ENCODE measurements at regions not wholly inside any gene's neighbourhood (a gene's known extent, or its start where the extent isn't known, plus 50 kb on each side); places are given as distances from the start of the nearest gene placed in this dataset.
A peak's percentile ranks its signal among the peaks of the same experiment; 100 is the strongest.

DNA sequence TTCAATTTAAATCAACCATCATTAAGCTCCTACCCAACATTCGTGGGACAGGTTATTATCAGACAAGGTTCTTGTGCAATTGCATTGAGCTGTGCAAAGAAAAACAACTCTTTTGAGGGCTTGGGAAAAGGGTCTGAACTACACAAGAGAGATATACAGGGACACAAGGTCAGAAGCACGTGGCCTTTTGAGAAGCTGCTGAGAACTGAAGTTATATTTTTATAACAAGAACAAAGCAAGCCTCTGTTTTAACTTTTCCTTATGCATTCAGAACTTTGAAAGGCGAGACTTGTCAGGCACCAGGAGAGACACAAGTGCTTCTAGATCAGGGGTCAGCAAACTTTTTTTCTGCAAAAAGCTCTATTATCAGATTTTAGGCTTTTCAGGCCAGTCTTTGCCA lies 274.8 kb upstream of the VCX start:
- Mint-ChIP-seq H3K4me3 (no peak overlapping the region), H3K4me1 (no peaks in the 10 kb centered on the region), H3K36me3 (no peaks in the 10 kb centered on the region), H3K27me3 (no peaks in the 10 kb centered on the region), H3K27ac (no peak overlapping the region), H3K9me3 (peaks cover 0 to 3% (median 0%) of the 10 kb centered on the region in 9 donors)
- ATAC-seq (no peak), DNase-seq (no peak)
- POLR2A ChIA-PET, result no interaction called here

DNA sequence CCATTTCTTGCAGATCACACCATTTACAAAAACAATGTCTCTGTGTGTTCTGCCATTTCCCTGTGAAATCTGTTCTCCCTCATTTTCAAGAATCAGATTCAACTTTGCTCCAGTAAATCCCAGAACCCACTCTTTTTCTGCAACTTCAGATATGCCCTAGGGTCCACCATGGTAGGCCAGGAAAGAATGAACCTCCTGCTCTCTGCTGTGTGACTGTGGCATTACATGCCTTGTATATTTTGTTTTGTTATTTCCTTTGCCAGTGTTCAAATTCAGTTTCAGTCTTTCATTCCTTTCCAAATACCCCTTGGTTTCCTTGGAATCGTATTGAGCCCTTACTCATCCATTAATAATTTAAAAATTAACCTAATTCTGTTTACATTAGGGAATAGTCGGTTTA lies 290.2 kb upstream of the VCX start:
- H3K27me3 Mint-ChIP-seq, result no peaks in the 10 kb centered on the region

DNA sequence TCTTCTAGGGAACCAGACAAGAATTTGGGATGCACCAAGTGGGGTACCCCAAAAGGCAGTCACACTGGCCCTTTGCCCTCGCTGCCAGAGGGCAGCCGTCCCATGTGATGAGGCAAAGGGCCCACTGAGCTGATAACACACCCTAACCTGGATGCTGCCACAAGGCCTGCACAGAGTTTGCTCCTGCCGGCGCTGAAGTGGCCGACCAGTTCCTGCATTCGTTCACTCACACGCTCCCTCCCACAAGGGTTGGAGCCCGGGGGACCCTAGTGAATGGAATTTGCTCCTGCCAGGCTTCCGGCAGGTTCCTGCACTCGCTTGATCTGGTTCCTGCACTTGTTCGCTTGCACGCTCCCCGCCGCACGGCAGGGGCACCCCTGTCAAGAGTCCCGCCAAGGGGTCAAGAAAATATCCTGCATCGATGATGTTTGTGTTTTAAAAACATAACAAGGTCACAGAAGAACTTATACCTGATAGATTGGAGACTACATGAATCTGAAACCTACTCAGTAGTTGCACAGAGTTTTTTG lies 296.4 kb upstream of the VCX start:
- H3K27me3 Mint-ChIP-seq, result no peaks in the 10 kb centered on the region
- ATAC-seq, result no peak

More for the DNA sequence above, 290.2 kb upstream of the VCX start:
- POLR2A ChIA-PET, result no interaction called here
- no peak overlapping the region for H3K4me3 Mint-ChIP-seq
- DNase-seq (no peak), ATAC-seq (no peak)
- H3K4me1 Mint-ChIP-seq, result no peaks in the 10 kb centered on the region
- peaks cover 0 to 5% (median 0%) of the 10 kb centered on the region in 3 donors for H3K36me3 Mint-ChIP-seq
- no peak overlapping the region for H3K27ac Mint-ChIP-seq
- peaks cover 0 to 19% (median 2%) of the 10 kb centered on the region in 9 donors for H3K9me3 Mint-ChIP-seq

DNA sequence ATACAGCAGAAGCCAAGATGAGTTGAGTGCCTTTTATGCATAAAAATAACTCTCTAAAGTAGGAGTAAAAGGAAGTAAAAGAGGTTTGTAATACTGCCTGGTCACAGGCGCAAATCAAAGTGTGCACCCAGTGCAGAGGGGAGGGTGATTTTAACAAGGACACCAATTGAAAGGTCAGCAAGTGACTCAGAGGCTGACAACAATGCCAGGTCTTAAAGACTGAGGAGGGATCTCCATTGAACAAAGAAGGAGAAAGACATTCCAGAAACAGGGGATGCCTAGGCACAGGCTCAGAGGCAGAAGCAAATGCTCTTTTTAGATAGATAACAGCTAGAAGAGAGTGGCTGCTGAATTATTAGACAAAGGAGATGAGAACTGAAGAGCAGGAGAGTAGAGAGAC lies 297.4 kb upstream of the VCX start:
- Mint-ChIP-seq H3K27me3 (no peaks in the 10 kb centered on the region), H3K36me3 (peaks cover 0 to 4% (median 0%) of the 10 kb centered on the region in 3 donors), H3K4me1 (no peaks in the 10 kb centered on the region), H3K9me3 (peaks cover 0 to 23% (median 4%) of the 10 kb centered on the region in 9 donors), H3K27ac (no peak overlapping the region), H3K4me3 (no peak overlapping the region)
- no peak for DNase-seq
- POLR2A ChIA-PET, result no interaction called here
- no peak for ATAC-seq

More for the DNA sequence above, 296.4 kb upstream of the VCX start:
- POLR2A ChIA-PET, result no interaction called here
- peaks cover 0 to 4% (median 0%) of the 10 kb centered on the region in 3 donors for H3K36me3 Mint-ChIP-seq
- no peaks in the 10 kb centered on the region for H3K4me1 Mint-ChIP-seq
- no peak for DNase-seq
- no peak overlapping the region for H3K27ac Mint-ChIP-seq
- peaks cover 0 to 16% (median 3%) of the 10 kb centered on the region in 9 donors for H3K9me3 Mint-ChIP-seq
- no peak overlapping the region for H3K4me3 Mint-ChIP-seq

DNA sequence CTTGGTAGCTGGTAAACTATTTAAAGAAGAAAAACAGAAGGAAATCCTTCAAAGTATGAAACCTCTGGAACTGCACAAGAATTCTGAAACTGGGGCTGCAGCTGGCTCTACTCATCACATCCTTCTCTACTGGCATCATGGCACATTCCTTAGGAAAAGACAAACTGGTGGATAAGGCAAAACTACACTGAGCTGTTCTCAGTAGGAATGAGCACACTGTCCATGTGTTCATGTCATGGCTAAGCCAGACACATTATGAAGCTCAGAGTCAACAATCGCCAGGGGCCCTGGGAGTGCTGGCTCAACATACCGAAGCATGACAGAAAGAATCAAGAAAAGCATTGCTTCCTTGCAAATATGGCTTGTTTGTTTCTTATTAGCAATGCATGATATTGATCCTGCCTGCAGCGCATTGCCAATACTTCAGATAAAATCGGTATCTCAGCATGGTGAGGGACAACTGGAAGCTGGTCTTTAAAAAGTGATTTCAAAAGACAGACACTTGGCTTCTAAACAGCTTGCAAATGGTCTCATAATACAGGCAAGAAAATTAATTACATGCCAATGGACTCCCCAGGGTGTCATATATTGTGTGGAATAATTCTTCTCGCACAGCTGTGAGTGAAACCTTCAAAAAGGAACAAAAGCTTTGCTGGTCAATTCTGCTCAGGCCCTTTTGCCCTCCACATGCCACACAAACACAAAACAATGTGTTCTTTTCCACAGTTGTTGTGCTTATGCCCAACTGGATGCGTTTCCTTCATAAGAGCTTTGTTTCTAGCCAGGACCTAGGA lies 300.2 kb upstream of the VCX start:
- ATAC-seq (no peak), DNase-seq (no peak)
- Mint-ChIP-seq H3K27ac (no peak overlapping the region), H3K36me3 (peaks cover 0 to 10% (median 0%) of the 10 kb centered on the region in 3 donors), H3K4me1 (no peaks in the 10 kb centered on the region), H3K9me3 (peaks cover 0 to 36% (median 10%) of the 10 kb centered on the region in 9 donors), H3K27me3 (no peaks in the 10 kb centered on the region), H3K4me3 (no peak overlapping the region)
- POLR2A ChIA-PET, result no interaction called here

DNA sequence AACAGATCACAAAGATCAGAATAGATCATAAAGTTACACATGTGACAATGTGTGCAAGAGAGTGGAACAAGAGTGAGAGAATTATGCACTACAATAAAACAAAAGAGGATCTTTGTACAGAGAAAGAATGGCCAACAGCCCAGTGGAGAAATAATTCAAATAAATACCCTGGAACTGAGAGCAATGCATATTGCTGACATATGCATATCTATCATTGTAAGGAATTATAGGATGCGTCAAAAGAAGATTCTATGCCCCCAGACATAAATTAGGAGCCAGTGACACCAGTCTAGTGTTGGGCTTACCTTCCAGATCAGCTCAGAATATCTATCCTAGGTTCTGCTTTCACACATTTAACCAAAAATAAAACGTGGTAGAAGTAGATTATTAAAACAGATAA lies 320.1 kb upstream of the VCX start:
- no peak overlapping the region for H3K4me3 Mint-ChIP-seq
- ATAC-seq (no peak), DNase-seq (no peak)
- no peaks in the 10 kb centered on the region for H3K4me1 Mint-ChIP-seq
- peaks cover 0 to 22% (median 0%) of the 10 kb centered on the region in 3 donors for H3K36me3 Mint-ChIP-seq
- no peak overlapping the region for H3K27ac Mint-ChIP-seq
- H3K9me3 Mint-ChIP-seq, result peaks cover 0 to 31% (median 5%) of the 10 kb centered on the region in 9 donors
- H3K27me3 Mint-ChIP-seq, result no peaks in the 10 kb centered on the region
- POLR2A ChIA-PET, result no interaction called here

DNA sequence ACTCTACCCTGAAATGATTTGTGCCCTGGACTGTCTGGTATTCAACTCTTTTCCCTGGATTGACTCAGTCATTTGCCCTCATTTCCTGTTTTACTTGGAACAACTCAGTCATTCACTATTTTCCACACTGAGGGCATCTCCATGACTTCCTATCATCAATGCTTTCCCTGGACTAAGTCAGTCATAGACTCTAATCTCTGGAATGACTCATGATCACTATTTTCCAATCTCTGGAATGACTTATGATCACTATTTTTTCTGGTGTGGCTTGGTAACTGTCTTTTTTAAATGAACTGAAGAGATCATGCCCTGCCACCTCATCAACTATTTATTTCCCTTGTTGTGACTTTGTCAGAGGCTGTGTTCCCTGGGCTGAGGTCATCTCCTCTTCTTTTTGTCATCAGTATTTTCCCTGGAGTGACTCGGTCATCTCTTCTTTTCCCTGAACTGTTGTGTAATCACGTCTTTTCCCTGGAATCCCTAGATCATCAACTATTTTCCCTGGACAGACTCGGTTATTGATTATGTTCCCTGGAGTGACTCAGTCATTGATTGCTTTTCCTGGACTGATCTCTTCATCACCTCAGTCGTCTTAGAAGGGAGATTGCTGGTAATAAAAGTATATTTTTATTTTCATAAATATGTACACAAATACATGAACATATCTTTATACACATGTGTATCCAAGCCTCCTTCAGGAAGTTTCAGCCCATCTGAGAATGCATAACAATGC lies 327.1 kb upstream of the VCX start:
- Mint-ChIP-seq H3K36me3 (peaks cover 0 to 2% (median 0%) of the 10 kb centered on the region in 3 donors), H3K4me1 (no peaks in the 10 kb centered on the region), H3K27me3 (no peaks in the 10 kb centered on the region), H3K9me3 (peaks cover 0 to 11% (median 1%) of the 10 kb centered on the region in 9 donors), H3K4me3 (no peak overlapping the region), H3K27ac (peak overlapping the region in 1 of 10 donors; percentile 2)
- POLR2A ChIA-PET, result no interaction called here
- no peak for DNase-seq
- no peak for ATAC-seq

DNA sequence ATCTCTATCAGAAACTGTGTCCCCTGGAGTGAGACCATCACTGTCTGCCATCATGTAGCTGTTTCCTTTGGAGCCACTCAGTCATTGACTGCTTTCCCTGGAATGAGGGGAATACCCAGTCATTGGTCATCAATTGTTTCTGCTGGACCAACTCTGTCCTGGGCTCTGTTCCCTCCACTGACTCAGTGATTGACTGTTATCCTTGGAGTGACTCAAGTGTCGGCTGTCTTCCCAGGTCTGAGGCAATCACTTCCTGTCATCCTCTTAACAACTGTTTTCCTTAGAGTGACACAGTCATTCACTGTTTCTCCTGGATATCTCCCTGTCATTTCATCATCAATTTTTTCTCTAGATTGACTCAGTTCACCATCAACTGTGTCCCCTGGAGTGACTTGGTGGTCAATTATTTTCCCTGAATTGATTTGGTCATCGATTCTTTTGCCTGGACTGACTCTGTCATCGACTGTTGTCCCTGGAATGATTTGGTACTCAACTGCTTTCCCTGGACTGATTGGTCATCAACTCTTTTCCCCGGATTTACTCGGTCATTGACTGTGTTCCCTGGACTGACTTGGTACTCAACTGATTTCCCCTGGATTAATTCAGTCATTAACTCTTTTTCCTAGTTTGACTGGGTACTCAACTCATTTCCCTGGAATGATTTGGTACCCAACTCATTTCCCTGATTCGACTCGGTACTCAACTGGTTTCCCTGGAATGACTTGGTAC lies 327.9 kb upstream of the VCX start:
- DNase-seq (no peak), ATAC-seq (no peak)
- Mint-ChIP-seq H3K27me3 (no peaks in the 10 kb centered on the region), H3K9me3 (peaks cover 0 to 11% (median 0%) of the 10 kb centered on the region in 9 donors), H3K36me3 (no peaks in the 10 kb centered on the region), H3K4me1 (no peaks in the 10 kb centered on the region), H3K4me3 (no peak overlapping the region), H3K27ac (no peak overlapping the region)
- POLR2A ChIA-PET, result no interaction called here

DNA sequence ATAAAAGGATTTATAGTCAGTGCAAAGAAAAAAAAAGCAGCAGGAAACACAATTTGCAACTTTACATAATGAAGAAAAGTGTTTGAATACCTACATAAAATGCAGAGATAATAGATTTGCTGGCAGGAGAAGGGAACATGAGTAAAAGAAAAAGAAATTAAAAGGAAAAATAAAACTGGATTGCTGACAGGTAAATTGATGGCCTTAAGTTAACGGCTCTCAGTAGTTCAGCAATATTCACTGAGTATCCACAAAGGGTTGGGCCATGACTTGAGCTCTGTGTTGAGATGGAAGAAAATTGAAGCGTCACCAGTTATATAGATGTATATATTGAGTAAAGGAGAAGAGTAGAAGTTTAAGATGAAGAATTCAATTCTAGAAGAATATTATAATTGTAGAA lies 330.1 kb upstream of the VCX start:
- no peaks in the 10 kb centered on the region for H3K36me3 Mint-ChIP-seq
- no peak overlapping the region for H3K4me3 Mint-ChIP-seq
- H3K27me3 Mint-ChIP-seq, result no peaks in the 10 kb centered on the region
- DNase-seq, result no peak
- peaks cover 0 to 11% (median 0%) of the 10 kb centered on the region in 9 donors for H3K9me3 Mint-ChIP-seq
- no peak overlapping the region for H3K27ac Mint-ChIP-seq
- POLR2A ChIA-PET, result no interaction called here
- no peak for ATAC-seq
- no peaks in the 10 kb centered on the region for H3K4me1 Mint-ChIP-seq

DNA sequence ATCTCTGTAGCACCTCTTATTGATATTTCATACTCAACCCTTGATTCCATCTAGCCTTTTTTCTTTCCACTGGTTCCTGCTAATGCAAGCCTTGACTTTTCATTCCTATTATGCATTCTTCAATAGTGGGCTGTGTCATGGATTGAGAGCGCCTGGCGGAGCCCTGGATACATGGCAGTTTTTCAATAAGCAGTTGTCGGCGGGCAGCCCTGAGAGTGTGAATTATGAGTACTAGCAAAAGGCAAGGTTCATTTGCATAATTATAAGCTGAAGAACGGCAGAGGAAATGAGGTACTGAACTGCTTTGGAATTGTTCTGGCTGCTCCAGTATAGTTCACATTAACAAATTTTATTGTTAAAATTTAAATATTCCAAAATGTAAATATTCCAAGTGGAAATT lies 339.7 kb upstream of the VCX start:
- POLR2A ChIA-PET, result no interaction called here
- Mint-ChIP-seq H3K27me3 (no peaks in the 10 kb centered on the region), H3K4me3 (no peak overlapping the region), H3K36me3 (peaks cover 0 to 5% (median 0%) of the 10 kb centered on the region in 3 donors), H3K27ac (no peak overlapping the region), H3K4me1 (no peaks in the 10 kb centered on the region), H3K9me3 (peaks cover 0 to 15% (median 5%) of the 10 kb centered on the region in 9 donors)
- no peak for DNase-seq
- ATAC-seq, result no peak

DNA sequence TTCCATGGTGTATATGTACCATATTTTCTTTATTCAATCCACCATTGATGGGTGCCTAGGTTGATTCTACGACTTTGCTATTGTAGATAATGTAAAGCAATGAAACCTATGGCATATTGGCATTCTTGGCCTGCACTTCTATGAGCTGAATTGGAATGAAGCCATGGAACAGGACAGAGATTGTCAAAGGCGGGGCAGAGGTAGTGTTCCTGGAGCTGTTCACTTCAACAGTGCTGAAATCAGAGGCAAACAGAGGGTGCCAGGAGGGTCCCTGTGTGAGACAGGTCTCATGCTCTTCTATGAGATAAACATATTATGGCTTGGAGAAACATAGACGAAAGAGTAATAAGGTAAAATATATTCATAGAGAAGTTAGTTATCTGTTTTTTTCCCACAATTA lies 342.6 kb upstream of the VCX start:
- H3K27ac Mint-ChIP-seq, result no peak overlapping the region
- no peak for DNase-seq
- no peak for ATAC-seq
- peaks cover 0 to 11% (median 5%) of the 10 kb centered on the region in 9 donors for H3K9me3 Mint-ChIP-seq
- peaks cover 0 to 5% (median 0%) of the 10 kb centered on the region in 3 donors for H3K36me3 Mint-ChIP-seq
- no peaks in the 10 kb centered on the region for H3K4me1 Mint-ChIP-seq
- H3K4me3 Mint-ChIP-seq, result no peak overlapping the region
- POLR2A ChIA-PET, result no interaction called here
- no peaks in the 10 kb centered on the region for H3K27me3 Mint-ChIP-seq

DNA sequence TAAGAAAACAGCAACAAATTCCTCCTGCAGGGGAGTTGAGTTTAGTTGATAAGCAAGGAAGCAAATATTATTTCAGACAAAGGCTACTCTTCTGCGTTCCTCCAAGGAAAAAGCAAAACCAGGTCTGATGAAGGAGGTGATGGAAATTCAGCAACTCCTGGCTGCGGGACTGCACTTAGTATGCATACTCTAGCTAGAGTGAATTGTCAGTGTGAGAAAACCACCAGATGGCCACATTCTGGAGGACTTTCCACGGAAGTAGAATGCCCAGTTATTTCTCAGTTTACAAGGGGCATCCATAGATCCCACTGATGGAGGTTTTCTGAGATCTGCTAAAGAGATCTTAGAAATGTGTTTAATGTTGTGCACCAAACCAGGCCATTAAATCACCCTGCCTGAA lies 338.6 kb upstream of the PUDP start:
- no peak for ATAC-seq
- H3K27ac Mint-ChIP-seq, result no peak overlapping the region
- H3K4me1 Mint-ChIP-seq, result no peaks in the 10 kb centered on the region
- peaks cover 0 to 9% (median 3%) of the 10 kb centered on the region in 9 donors for H3K9me3 Mint-ChIP-seq
- POLR2A ChIA-PET, result no interaction called here
- no peak for DNase-seq
- H3K36me3 Mint-ChIP-seq, result no peaks in the 10 kb centered on the region
- no peak overlapping the region for H3K4me3 Mint-ChIP-seq
- H3K27me3 Mint-ChIP-seq, result no peaks in the 10 kb centered on the region

DNA sequence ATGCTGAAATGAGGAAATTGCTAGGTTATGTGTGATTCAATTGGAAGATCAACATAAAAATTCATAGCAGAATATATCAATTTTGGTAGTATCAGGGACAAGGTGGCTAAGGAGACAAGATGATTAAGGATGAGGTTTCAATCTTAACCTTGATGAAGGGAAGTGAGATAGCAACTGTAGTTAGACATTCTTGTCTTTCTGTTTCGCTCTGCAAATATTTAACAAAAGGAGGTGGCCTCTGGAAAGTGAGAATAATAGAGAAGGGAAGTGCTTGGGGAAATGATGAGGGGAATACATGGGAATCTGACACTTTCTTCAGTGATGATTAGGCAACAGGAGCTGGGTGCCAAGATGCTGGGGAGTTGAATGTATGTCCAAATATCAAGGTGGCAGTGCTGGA lies 337.1 kb upstream of the PUDP start:
- Mint-ChIP-seq H3K4me1 (no peaks in the 10 kb centered on the region), H3K27ac (no peak overlapping the region), H3K4me3 (no peak overlapping the region), H3K36me3 (no peaks in the 10 kb centered on the region), H3K27me3 (no peaks in the 10 kb centered on the region), H3K9me3 (peaks cover 0 to 9% (median 3%) of the 10 kb centered on the region in 9 donors)
- DNase-seq (no peak), ATAC-seq (no peak)
- POLR2A ChIA-PET, result no interaction called here
